OCI-LY7 (cell line): ENCODE measurements at regions not wholly inside any gene's neighbourhood (a gene's known extent, or its start where the extent isn't known, plus 50 kb on each side); places are given as distances from the start of the nearest gene placed in this dataset.

Experiments
- BruUV-seq: library from RNA; stranded (reverse); fragments of 400-500 nt; replicated peaks from 2 replicates; lab custom pipeline; 2021; lab: Mats Ljungman, UMichigan
- CTCF ChIA-PET: fragments of 300-600 bp; sonication (Branson Sonifier 250); formaldehyde crosslinking; loops from one replicate; lab custom pipeline; 2022; ENCODE audit warnings: antibody characterized with exemption; ENCODE audit not compliant: unreplicated experiment; lab: Charles Lee
- POLR2A ChIA-PET: fragments of 300-600 bp; sonication (Branson Sonifier 250); formaldehyde crosslinking; loops from one replicate; lab custom pipeline; 2022; ENCODE audit warnings: antibody characterized with exemption; lab: Charles Lee
- DNase-seq: peaks from one replicate; pipeline ENCODE4 v3.0.0-alpha.2; 2015; ENCODE audit warnings: low spot score
- H2AFZ ChIP-seq: fragments of 200-600 bp; sonication (generic), shearing (Covaris generic); 2 replicates; pipeline ENCODE4 v1.6.1; 2014; ENCODE audit warnings: mild to moderate bottlenecking, antibody characterized with exemption, low read length, moderate library complexity
- H3K27ac ChIP-seq: fragments of 200-600 bp; sonication (generic); 2 replicates; pipeline ENCODE4 v1.5.1; 2014; ENCODE audit warnings: mixed run types, low read depth, mild to moderate bottlenecking, moderate library complexity, low read length, inconsistent platforms; ENCODE audit not compliant: poor library complexity, severe bottlenecking
- H3K36me3 ChIP-seq: fragments of 200-600 bp; sonication (generic); 2 replicates; pipeline ENCODE4 v1.6.1; 2014; ENCODE audit warnings: mild to moderate bottlenecking, antibody characterized with exemption, low read length, moderate library complexity, mixed read lengths; ENCODE audit not compliant: insufficient read depth
- H3K4me1 ChIP-seq: fragments of 200-600 bp; sonication (generic); 2 replicates; pipeline ENCODE4 v1.5.1; 2014; ENCODE audit warnings: mild to moderate bottlenecking, low read length; ENCODE audit not compliant: insufficient read depth, poor library complexity, severe bottlenecking
- H3K4me2 ChIP-seq: fragments of 200-600 bp; sonication (generic); 2 replicates; pipeline ENCODE4 v1.6.1; 2014; ENCODE audit warnings: mild to moderate bottlenecking, low read length
- H3K4me3 ChIP-seq: fragments of 200-600 bp; sonication (generic); 2 replicates; pipeline ENCODE4 v1.5.1; 2014; ENCODE audit warnings: mild to moderate bottlenecking, low read depth, low read length; ENCODE audit not compliant: poor library complexity, severe bottlenecking
- H3K79me2 ChIP-seq: fragments of 200-600 bp; sonication (generic); 2 replicates; pipeline ENCODE4 v1.6.1; 2016; ENCODE audit warnings: low read depth, mild to moderate bottlenecking, low read length, moderate library complexity, mixed read lengths; ENCODE audit not compliant: insufficient read depth
- H3K9me2 ChIP-seq: fragments of 200-600 bp; sonication (generic); 2 replicates; pipeline ENCODE4 v1.6.1; 2016; ENCODE audit warnings: mild to moderate bottlenecking, low read length, mixed read lengths; ENCODE audit not compliant: insufficient read depth
- H3K9me3 ChIP-seq: fragments of 200-600 bp; sonication (generic); 2 replicates; pipeline ENCODE4 v1.6.1; 2014; ENCODE audit warnings: mild to moderate bottlenecking, mixed run types, low read length, mixed read lengths
- H4K20me1 ChIP-seq: fragments of 200-600 bp; sonication (generic); 2 replicates; pipeline ENCODE4 v1.6.1; 2014; ENCODE audit warnings: mild to moderate bottlenecking, antibody characterized with exemption, low read length, moderate library complexity, mixed read lengths; ENCODE audit not compliant: insufficient read depth
- EZH2phosphoT487 ChIP-seq: fragments of 200-600 bp; sonication (generic); IDR thresholded peaks from 2 replicates; pipeline ENCODE4 v1.6.1; 2018; ENCODE audit warnings: low read depth, borderline replicate concordance, mild to moderate bottlenecking, mixed run types, antibody characterized with exemption, low read length, moderate library complexity, mixed read lengths
- intact Hi-C: fragments of 100-400 bp; cut with micrococcal nuclease; formaldehyde crosslinking; loops from one replicate; pipeline ENCODE4 v1.10.0; 2022; ENCODE audit not compliant: unreplicated experiment
- TF ChIP-seq, protein P1 (sequence below): fragments of 200-600 bp; sonication (generic); conservative IDR thresholded peaks from 2 replicates; pipeline ENCODE4 v1.5.1; 2014; ENCODE audit warnings: mild to moderate bottlenecking, antibody characterized with exemption, low read length, moderate library complexity, mixed read lengths

DNA sequence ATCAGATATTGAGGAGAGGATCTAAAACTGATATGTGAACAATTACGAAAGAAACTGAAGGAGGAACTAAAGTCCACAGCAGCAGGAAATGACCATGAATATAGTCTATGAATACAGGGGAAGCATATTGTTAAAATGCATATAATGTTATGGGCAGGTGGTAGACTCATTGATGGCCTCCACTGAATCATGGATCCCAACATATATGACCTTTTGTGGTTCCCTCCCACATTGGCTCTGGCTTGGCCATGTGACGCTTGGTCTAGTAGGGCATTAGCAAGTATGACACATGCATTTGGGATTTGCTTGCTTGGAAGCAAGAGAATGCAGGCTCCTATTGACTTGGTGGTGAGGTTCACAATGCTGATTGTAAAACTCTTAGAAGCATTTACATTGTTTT is 55.2 kb upstream of the RAB18 start:
- H3K79me2 ChIP-seq: no peaks in the 10 kb centered on the region
- H3K27ac ChIP-seq: no peak overlapping the region
- no peaks in the 10 kb centered on the region for H3K36me3 ChIP-seq
- H3K4me1 ChIP-seq: no peaks in the 10 kb centered on the region
- intact Hi-C loops: loop anchor here (5.0 kb wide), 1 partner anchor 208 kb away; no protein-coding TSS in a partner anchor
- DNase-seq: no peak
- no peaks in the 10 kb centered on the region for H3K9me2 ChIP-seq
- no peak overlapping the region for H3K4me2 ChIP-seq
- no peak overlapping the region for H2AFZ ChIP-seq
- H4K20me1 ChIP-seq: no peaks in the 10 kb centered on the region
- no peak overlapping the region for H3K4me3 ChIP-seq
- BruUV-seq: no TSS peak
- no peaks in the 10 kb centered on the region for H3K9me3 ChIP-seq
- ChIA-PET POLR2A (interaction anchor here (0.7 kb wide), 1 partner anchor 41 kb away, joined by 3 read pairs; no protein-coding TSS in a partner anchor), CTCF (no interaction called here)
- TF ChIP-seq, protein P1, sequence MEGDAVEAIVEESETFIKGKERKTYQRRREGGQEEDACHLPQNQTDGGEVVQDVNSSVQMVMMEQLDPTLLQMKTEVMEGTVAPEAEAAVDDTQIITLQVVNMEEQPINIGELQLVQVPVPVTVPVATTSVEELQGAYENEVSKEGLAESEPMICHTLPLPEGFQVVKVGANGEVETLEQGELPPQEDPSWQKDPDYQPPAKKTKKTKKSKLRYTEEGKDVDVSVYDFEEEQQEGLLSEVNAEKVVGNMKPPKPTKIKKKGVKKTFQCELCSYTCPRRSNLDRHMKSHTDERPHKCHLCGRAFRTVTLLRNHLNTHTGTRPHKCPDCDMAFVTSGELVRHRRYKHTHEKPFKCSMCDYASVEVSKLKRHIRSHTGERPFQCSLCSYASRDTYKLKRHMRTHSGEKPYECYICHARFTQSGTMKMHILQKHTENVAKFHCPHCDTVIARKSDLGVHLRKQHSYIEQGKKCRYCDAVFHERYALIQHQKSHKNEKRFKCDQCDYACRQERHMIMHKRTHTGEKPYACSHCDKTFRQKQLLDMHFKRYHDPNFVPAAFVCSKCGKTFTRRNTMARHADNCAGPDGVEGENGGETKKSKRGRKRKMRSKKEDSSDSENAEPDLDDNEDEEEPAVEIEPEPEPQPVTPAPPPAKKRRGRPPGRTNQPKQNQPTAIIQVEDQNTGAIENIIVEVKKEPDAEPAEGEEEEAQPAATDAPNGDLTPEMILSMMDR: no peak
- TF ChIP-seq EZH2phosphoT487: no peak

DNA sequence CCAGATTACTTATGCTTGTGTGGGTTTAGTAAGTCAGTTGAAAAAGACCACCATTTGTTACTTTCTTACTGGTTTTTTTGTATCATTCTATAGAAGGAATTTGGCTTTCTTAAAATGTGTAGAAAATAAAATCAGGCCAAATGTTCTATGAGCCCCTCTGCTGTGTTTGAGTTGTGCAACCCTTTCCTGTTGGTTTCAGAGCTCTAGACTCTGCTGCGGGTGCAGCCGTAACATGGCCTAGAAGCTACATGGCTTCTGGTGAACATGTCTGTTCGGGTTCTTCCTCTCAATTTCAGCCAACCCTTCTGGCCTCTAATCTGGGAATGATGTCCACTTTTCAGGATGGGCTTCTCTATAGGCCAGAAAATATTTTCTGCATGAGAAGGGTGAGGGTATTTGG is 56.6 kb upstream of the RAB18 start:
- no peaks in the 10 kb centered on the region for H3K36me3 ChIP-seq
- no peak overlapping the region for H3K4me3 ChIP-seq
- CTCF ChIA-PET: no interaction called here
- H4K20me1 ChIP-seq: no peaks in the 10 kb centered on the region
- no peak overlapping the region for H2AFZ ChIP-seq
- no TSS peak for BruUV-seq
- H3K79me2 ChIP-seq: no peaks in the 10 kb centered on the region
- H3K9me3 ChIP-seq: no peaks in the 10 kb centered on the region
- no peak overlapping the region for H3K27ac ChIP-seq
- no peaks in the 10 kb centered on the region for H3K4me1 ChIP-seq
- no peak for TF ChIP-seq EZH2phosphoT487
- POLR2A ChIA-PET: interaction anchor here (0.6 kb wide), 1 partner anchor 76 kb away, joined by 3 read pairs; no protein-coding TSS in a partner anchor
- H3K9me2 ChIP-seq: no peaks in the 10 kb centered on the region
- intact Hi-C loops: loop anchor here (5.0 kb wide), 1 partner anchor 210 kb away; no protein-coding TSS in a partner anchor
- H3K4me2 ChIP-seq: no peak overlapping the region
- DNase-seq: no peak

DNA sequence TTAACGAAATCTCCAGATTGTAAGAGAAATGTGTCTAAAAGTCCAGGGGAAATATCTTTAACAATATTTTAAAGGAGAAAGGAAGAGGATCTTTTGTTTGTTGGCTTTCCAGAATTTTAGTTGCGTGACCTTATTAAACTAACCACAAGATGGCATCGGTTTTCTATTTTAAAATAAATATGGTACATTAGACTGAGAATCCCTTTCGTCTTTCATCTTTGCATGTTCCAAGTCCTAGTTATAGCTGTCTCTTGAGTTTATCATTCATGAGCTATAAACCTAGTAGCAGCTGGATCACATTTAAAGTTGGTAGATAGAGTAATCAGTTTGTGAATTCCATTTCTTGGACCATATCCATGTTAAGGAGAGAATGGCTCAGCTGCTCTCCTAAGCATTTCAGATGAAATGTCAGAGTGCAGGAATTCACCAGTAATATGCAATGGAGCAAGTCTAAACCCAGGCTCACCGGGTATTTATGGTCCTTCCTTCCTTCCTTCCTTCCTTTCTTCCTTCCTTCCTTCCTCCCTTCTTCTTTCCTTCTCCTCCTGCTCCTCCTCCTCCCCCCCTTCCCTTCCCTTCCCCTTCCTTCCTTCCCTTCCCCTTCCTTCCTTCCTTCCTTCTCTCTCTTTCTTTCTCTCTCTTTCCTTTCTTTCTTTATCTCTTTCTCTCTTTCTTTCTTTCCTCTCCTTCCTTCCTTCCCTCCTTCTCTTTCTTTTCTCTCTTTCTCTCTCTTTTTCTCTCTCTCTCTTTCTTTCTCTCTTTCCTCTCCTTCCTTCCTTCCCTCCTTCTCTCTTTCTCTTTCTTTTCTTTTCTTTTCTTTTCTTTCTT is 57.8 kb upstream of the RAB18 start:
- BruUV-seq: no TSS peak
- Histone ChIP-seq H3K27ac (no peak overlapping the region), H3K4me3 (no peak overlapping the region), H3K9me2 (no peaks in the 10 kb centered on the region), H3K79me2 (no peaks in the 10 kb centered on the region), H4K20me1 (no peaks in the 10 kb centered on the region), H3K4me1 (no peaks in the 10 kb centered on the region), H3K36me3 (no peaks in the 10 kb centered on the region), H3K4me2 (no peak overlapping the region), H3K9me3 (no peaks in the 10 kb centered on the region), H2AFZ (peak overlapping the region; percentile 21; the same call in 1 of the 2 replicates)
- ChIA-PET POLR2A (no interaction called here), CTCF (no interaction called here)
- intact Hi-C loops: loop anchor here (5.0 kb wide), 1 partner anchor 211 kb away; no protein-coding TSS in a partner anchor
- TF ChIP-seq, protein P1: peak; percentile 76
- no peak for TF ChIP-seq EZH2phosphoT487
- DNase-seq: peak; percentile 40
